ENCODE measurements at regions not wholly inside any gene's neighbourhood (a gene's known extent, or its start where the extent isn't known, plus 50 kb on each side); places are given as distances from the start of the nearest gene placed in this dataset.
"Not testable (repeated sequence)": the region's sequence is repeated elsewhere in the genome, so short reads cannot be mapped to it uniquely, and the experiment has no call there.

DNA sequence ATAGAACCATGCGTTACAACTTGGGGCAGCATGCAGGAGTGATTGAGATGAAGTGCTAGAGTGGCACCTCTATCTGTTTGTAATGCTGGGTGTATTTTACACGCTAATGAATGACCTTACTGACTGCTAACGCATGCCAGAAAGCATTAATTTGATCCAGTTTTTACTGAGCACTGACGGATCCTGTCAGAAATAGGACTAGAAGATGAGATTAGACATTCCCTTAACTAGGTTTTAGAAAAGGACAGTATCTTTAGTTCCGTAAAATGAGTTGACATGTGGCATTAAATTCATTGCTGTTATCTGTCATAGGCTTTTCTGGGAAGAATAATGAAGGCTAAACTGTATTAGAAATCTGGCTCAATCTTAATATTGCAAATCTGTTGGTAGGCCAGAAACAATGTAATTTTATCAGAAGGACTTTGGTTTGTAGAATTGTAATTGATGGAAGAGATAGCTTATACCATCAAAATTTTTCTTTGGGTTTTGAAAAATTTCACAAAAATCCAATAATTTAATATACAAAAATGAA lies 140.4 kb upstream of the WDFY3 start:
- DNase-seq = no peak

DNA sequence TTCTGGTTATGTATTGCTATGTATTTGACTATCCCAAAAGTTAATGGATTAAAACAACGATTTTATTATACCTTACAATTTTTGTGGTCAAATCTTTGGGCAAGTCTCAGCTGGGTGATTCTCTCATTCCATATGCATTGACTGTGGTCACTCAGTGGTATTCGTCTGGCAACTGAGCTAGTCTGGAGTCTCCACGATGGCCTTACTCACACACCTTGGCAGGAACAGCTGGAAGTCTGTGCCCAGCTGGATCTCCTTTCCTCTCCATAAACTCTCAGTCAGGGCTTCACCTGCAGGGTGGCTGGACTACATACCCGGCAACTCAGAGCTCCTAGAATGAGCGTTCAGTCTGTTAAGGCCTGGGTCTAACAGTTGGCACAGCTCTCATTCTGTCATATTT lies 141.1 kb upstream of the WDFY3 start:
- DNase-seq = no peak

DNA sequence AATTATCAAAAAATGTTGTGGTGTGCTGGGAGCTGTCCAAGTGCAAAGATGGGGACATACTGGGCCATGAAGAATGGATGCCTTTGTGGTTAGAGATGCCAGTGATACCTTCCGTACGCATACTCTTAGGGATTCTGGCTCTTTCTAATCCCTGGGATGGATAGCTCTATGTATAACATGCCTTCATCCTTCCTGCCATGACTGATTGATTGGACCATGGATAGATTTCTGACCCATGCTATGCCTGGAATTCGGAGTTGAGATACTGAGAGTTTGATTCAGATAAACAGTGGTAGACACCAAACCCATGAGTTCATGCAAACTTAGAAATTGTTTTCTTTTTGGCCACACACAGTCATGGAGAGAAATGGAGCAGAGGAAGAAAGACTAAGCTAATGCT lies 147.2 kb upstream of the WDFY3 start:
- no peak for DNase-seq

DNA sequence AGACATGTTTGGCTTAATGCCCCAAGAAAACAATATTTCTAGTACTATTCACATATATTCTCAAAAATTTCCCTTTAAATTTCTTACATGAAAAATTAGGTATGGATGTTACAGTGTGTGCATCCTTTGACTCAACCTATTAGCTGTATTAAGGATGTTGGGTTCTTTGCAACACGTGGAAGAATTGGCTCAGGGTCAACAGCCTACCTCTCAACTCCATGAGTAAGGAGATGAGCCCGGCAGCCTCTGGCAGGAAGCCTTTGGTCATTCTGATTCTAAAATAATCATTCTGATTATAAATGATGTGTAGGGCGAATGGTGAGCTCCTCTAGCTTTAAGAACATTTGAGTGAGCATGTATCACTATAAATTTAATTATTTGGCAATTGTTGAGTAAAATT lies 148.0 kb upstream of the WDFY3 start:
- DNase-seq = no peak

DNA sequence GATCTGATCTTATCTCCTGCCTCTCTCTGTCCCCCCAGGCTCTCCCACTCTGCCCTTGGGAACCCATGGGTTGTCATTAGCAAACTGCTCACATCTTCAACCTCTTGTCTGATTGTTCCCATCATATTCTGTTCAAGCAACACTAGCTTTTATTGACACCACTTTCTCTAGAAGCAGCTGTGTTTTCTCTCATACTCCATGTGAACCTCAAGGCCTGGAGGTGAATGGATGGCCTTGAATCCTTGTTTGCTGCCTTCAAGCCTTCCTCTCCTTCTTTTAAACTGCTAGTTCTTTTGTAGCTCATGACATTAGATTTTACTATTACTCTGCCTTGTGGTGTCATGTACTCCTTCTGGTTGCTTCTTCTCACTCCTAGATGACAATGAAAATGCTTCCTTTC lies 149.5 kb upstream of the WDFY3 start:
- DNase-seq = no peak

DNA sequence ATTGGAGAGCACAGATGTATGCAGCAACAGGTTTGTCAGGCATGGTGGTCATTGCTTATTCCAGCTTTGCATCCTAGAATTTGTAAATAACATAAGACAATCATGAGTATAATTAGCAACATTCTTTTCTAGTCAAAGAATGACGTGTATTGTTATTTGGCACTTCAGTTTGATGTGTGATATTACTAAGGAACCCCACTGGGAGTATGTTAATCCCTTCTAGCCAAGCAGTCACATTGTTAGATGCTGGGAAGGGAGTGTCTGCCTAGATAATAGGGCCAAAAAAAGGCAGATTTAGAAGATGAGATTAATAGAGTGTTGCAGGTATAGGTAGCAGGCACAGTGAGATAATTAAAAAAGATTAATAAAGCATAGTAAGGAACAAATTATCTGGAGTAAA lies 159.2 kb upstream of the WDFY3 start:
- DNase-seq = no peak

DNA sequence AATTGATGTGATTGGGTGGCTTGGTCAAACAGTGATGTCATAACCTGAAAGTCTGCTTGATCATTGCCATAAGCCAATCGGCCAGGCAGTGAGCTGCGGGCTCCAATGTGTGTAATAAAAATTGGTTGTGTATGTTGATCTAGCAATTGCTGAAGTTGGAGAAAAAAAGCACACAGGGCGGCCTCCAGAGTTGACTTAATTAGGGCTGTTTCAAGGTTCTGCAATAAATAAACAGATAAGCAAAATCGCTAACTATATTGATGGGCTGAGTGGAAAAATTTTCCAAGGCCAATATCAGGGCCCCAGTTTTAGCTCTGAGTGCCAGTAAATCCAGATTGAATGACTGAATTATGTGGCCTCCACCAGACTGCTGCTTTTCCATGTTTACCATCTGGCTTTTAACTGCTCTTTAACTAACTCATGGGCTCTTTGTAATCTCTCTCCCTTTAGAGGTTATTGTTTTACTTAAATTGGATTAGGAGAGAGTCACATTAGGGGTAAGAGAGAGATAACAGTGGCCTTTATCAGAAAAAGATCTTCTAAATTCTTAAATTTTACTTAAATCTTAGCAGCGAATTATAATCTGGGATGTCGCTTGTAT lies 160.6 kb upstream of the WDFY3 start:
- no peak for DNase-seq

DNA sequence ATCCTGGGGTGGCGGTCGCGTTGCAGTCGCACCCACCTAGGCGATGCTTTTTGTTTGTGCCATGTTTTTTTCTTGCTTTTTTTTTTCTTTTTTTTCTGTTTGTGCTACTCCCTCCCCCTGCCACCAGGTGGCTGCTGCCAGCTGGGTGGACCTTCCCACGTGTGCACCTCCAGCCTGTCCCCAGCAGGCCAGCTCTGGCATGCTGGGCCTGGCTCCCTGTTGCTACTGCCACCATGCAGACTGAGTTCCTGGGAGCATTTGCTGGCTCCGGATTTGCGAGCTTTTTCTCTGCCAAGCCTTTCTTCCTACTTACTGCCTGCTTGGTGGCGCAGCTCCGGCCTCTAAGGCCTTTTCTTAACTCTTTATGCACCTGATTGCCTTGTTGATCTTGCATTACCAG lies 161.2 kb upstream of the WDFY3 start:
- DNase-seq = no peak

DNA sequence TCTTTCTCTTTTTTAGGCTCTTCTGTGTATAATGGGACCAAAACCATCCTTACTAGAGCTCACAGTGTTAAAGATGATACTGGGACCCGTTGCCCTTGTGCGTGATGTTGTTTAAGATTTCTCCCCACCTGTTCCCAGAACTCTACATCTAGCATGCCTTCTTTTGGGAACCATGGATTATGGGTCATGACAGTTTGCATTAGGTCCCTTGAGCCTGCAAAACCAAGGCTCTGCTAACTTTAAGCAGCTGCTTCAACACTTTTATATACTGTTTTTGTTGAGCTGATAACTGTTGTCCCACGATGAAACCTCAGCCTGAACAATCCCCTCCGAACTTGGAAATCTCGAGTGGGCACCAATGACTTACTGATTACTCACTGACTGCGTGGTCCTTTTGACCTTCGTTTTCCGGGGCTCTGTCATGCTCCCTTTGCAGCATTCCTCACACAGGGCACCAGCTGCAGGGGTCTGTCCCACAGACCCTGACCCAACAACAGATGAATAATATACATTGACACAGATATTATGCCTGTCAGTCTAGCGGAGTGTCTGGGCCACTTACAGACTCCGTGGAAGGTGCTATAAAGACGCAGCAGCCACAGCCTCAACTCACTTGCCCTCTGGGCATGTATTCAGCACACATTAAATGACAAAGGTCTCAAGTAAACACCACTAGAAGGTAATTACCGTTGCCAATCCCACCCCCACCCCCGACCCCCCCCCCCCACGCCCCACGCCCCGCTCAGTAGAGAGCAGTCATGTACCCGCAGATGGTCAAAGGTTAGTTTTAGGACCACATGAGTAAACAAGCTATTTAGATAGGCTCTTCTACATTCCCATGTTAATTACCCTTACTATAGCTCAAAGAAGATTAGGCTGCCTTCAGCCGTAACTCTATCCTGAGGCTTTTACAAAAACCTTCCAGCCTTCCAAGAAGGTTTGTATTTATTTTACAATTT lies 162.0 kb upstream of the WDFY3 start:
- DNase-seq = no peak

DNA sequence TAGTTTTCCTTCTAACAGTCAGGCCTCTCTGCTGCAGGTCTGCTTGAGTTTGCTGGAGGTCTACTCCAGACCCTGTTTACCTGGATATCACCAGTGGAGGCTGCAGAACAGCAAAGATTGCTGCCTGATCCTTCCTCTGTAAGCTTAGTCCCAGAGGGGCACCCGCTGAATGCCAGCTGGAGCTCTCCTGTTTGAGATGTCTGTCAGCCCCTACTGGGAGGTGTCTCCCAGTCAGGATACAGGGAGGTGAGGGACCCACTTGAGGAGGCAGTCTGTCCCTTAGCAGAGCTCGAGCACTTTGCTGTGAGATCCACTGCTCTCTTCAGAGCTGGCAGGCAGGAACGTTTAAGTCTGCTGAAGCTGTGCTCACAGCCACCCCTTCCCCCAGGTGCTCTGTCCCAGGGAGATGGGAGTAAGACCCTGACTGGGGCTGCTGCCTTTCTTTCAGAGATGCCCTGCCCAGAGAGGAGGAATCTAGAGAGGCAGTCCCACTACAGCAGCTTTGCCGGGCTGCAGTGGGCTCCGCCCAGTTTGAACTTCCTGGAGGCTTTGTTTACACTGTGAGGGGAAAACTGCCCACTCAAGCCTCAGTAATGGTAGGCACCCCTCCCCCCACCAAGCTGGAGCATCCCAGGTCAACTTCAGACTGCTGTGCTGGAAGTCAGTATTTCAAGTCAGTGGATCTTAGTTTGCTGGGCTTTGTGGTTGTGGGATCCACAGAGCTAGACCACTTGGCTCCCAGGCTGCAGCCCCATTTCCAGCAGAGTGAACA lies 163.1 kb upstream of the WDFY3 start:
- not testable (repeated sequence) for DNase-seq

DNA sequence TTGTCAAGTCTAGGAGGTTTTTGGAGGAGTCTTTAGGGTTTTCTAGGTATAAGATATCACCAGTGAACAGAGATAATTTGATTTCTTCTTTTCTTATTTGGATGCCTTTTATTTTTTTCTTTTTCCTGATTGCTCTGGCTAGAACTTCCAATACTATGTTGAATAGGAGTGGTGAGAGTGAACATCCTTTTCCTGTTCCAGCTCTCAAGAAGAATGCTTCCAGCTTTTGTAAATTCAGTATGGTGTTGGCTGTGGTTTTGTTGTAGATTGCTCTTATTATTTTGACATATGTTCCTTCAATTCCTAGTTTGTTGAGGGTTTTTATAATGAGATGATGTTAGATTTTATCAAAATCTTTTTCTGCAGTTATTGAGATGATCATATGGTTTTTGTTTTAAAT lies 165.6 kb upstream of the WDFY3 start:
- no peak for DNase-seq

DNA sequence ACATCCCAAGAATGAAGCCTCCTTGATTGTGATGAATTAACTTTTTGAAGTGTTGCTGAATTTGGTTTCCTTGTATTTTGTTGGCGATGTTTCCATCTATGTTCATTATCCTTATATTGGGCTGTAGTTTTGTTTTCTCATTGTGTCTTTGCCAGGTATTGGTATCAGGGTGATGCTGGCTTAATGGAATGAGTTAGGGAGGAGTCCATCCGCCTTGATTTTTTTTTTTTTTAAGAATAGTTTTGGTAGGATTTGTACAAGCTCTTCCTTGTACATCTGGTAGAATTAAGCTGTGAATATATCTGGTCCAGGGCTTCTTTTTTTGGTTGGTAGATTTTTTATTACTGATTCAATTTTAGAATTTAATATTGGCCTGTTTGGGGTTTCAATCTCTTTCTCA lies 166.1 kb upstream of the WDFY3 start:
- DNase-seq = no peak

DNA sequence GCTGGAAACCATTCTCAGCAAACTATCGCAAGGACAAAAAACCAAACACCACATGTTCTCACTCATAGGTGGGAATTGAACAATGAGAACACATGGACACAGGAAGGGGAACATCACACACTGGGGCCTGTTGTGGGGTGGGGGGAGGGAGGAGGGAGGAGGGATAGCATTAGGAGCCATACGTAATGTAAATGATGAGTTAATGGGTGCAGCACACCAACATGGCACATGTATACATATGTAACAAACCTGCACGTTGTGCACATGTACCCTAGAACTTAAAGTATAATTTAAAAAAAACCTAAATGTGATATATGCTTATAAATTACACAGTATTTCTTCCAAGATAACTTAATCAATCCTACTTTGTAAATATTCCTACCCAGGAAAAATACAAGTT lies 173.3 kb upstream of the WDFY3 start:
- not testable (repeated sequence) for DNase-seq

DNA sequence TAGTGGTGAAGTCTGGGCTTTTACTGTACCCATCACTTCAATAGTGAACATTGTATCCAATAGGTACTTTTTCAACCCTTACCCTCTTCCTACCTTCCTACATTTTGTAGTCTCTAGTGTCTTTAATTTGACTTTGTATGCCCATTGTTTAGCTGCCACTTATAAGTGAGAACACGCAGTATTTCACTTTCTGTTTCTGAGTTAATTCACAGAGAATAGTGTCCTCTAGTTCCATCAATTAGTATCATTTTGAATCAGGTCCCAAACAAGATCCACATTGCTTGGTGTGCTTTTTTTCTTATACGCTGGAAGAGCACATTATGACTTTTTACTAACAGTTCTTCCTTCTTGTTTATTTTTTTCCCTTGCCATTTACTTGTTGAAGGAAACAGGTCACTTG lies 176.0 kb upstream of the WDFY3 start:
- no peak for DNase-seq

DNA sequence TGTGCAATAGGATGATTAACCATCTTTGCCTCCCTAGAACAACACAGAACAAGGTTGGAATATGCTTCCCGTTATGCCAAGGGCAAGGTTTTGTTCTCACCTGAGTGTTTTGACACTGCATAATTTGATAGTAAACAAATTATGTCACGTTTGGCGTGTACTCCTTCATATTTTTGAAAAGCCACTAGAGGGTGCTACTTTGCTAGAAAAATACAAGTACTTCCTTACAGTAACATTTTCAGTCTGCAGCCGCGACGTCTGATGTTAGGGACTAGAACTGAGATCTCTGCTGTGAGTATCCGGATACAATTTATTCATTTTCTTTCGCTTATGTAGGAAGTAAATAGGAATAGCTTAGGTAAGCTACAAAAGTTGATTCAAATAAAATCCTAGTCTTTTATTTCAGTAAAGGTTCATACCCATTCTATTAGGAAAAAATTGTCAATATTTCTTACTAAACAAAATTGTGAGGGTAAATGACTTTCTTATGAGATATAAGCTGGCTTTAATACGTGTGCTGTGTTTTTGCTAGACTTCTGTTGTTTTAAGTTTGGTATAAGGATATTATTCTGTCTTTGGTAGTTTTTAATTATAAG lies 181.1 kb upstream of the WDFY3 start:
- DNase-seq = no peak

DNA sequence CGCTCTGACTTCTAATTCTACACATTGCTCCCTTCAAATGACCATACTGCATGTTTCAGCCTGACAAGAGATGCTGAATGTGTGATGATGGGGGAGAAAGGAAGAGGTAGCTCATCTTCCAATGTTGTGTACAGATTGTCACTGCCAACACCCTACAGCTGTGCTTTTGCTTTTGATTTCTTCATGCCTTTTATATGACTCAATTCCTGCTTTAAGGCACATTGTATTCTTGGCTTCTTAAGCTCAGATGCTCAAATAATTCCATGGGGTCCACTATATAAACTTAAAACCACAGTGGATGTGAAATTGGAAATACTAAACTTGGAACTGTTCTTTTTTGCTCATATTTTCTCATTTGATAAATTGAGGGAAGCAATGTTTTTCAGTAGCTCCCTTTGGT lies 183.2 kb upstream of the WDFY3 start:
- no peak for DNase-seq

DNA sequence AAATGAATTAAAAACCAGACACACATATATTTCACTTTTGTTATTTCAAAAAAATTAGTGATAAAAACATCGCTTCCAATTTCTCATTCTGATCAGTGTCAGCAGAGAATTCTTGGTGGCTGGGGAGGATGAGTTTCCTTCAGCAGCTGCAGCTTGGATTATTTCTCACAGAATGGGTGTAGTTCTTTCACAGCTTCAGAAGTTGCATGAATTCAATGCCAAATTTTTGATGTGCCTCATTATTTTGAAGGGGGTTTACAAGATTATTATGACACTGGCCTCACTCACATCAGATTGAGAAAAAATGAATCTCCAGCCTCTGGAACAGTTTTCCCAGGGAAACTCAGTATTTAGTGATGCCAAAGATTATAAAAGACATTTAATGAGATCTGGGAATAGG lies 184.9 kb upstream of the WDFY3 start:
- DNase-seq = no peak

DNA sequence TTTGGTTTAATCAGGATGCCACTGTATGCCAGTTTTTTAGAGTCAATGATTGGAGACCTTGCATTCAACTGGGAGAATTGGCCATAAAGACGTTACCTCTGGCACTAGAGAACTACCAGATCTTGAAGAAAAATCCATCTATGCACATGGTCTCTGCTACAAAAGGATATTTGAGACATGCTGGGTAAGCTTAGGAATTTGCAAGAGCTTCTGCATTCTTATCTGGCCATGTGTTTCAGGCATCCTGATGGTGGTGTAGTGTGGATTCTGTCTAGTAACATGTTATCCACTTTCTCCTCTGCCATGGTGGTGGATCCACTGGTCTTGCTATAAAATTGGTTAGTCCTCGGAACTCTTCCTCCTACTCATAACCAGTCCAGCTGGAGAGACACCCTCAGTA lies 185.3 kb upstream of the WDFY3 start:
- no peak for DNase-seq

DNA sequence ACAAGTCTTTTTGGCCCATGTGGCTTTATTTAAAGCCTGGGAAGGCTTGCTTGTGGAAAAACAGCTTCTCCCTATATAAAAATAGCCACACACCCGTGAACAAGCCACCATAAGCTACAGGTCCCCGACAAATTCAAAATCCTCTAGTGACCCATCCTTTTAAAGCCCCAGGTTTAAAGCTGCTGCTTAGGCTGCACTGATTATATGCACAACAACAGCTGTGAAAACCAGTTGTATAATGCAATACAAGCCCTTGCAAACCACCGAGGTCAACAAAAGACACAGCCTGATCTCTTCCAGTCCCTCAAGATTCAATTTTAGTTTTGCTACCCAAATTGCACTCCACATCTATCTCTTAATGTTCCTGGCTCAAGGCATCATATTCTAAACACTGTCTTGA lies 186.0 kb upstream of the WDFY3 start:
- DNase-seq = no peak

DNA sequence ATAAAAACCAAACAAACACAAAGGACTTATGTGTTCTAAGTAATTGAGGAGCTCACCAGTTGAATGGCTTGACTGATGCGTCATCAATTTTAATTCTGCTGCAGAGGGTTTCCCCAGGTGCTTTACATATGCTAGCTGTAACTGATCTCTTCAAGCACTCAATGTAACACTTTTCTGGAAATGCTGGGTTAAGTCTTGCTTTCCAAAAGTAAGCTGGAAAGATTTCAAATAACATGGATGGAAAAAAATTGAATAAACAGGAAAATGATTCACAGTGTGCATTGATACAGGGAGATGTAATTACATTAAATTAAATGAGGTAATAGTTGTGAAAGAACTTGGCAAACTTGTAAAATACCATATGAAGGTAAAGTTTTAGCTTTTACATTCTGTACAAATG lies 186.7 kb upstream of the WDFY3 start:
- no peak for DNase-seq

DNA sequence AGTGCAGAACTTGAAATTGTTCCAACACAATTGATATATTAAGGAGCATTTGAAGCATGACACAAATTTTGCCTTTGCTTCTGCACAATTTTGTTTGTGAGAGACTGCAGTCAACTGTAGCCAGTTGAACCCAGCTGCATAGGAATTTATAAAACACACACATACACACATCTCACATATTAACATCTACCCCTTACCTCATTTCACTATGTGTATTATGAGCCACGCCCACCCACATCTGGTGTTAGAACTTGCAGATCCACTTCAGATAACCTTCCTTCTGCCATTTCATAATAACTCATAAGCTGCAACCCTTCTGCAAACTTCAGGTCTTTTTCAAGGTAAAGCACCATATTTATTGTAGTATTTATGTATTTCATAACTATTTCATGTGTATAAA lies 188.1 kb upstream of the WDFY3 start:
- DNase-seq = no peak

DNA sequence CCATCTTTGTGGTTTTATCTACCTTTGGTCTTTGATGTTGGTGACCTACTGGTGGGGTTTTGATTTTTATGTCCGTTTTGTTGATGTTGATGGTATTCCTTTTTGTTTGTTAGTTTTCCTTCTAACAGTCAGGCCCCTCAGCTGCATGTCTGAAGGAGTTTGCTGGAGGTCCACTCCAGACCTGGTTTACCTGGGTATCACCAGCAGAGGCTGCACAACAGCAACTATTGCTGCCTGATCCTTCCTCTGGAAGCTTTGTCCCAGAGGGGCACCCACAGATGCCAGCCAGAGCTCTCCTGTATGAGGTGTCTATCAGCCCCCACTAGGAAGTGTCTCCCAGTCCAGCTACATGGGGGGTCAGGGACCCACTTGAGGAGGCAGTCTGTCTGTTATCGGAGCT lies 199.3 kb upstream of the WDFY3 start:
- no peak for DNase-seq

DNA sequence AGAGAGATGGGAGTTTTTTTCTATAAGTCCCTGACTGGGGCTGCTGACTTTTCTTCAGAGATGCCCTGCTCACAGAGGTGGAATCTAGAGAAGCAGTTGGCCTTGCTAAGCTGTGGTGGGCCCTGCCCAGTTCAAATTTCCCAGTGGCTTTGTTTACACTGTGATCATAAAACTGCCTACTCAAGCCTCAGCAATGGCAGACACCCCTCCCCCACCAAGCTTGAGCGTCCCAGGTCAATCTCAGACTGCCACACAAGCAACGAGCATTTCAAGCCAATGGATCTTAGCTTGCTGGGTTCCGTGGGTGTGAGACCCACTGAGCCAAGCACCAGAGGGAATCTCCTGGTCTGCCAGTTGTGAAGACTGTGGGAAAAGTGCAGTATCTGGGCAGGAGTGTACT lies 199.8 kb upstream of the WDFY3 start:
- no peak for DNase-seq

All from central memory CD4-positive, alpha-beta T cell (primary cell).